GM12878 (cell line): ENCODE measurements at regions not wholly inside any gene's neighbourhood (a gene's known extent, or its start where the extent isn't known, plus 50 kb on each side); places are given as distances from the start of the nearest gene placed in this dataset.

Source experiments
- ATAC-seq: fragments of 200-7000 bp; cut with Tn5 transposase; 3 replicates; pipeline ENCODE4 v1.9.1; 2020; ENCODE audit warnings: mild to moderate bottlenecking, moderate library complexity
- BruUV-seq: library from RNA; stranded (reverse); fragments of 400-500 nt; replicated peaks from 2 replicates; lab custom pipeline; 2021; lab: Mats Ljungman, UMichigan
- CTCF ChIA-PET: fragments of 300-600 bp; sonication (Branson Sonifier 250); formaldehyde crosslinking; extraction: SDS; loops from one replicate; lab custom pipeline; 2021; ENCODE audit warnings: inconsistent platforms; lab: Yijun Ruan, JAX
- POLR2A ChIA-PET: fragments of 350-600 bp; formaldehyde crosslinking; extraction: SDS; loops from one replicate; lab custom pipeline; 2021; ENCODE audit warnings: inconsistent platforms; lab: Charles Lee
- RAD21 ChIA-PET: fragments of 300-600 bp; sonication (Branson Sonifier 250); formaldehyde crosslinking; loops from one replicate; lab custom pipeline; 2023; ENCODE audit warnings: antibody characterized with exemption; ENCODE audit not compliant: unreplicated experiment; lab: Charles Lee
- SMC1A ChIA-PET: fragments of 300-600 bp; sonication (Branson Sonifier 250); formaldehyde crosslinking; loops from one replicate; lab custom pipeline; 2023; ENCODE audit not compliant: unreplicated experiment, uncharacterized antibody; lab: Charles Lee
- DNase-seq: peaks from one replicate; pipeline ENCODE4 v3.0.0-alpha.2; 2011; ENCODE audit warnings: low read depth, low spot score
- FAIRE-seq: peaks from 3 replicates; lab custom pipeline; 2011; peaks lifted over from hg19 to GRCh38; lab: Jason Lieb, UNC
- H2AFZ ChIP-seq: 2 replicates; pipeline ENCODE4 v1.6.0; 2011; ENCODE audit warnings: low read depth, low read length, control low read depth; ENCODE audit not compliant: control insufficient read depth
- H3K27ac ChIP-seq: 2 replicates; pipeline ENCODE4 v1.5.1; 2011; ENCODE audit warnings: control low read depth; ENCODE audit not compliant: control insufficient read depth, insufficient read depth
- H3K27me3 ChIP-seq, 2 experiments: replicated peaks in 1 of 2; 2 replicates each; pipeline versions ENCODE4 v1.6.0 to v1.6.1; 2011; ENCODE audit warnings: low read length in 1 of 2; ENCODE audit not compliant: control insufficient read depth in 2 of 2, insufficient read depth in 2 of 2
- H3K36me3 ChIP-seq, 2 experiments: 2 replicates each; pipeline ENCODE4 v1.5.1; 2011; ENCODE audit warnings: low read length in 1 of 2; ENCODE audit not compliant: control insufficient read depth in 2 of 2, insufficient read depth in 2 of 2
- H3K4me1 ChIP-seq: 2 replicates; pipeline ENCODE4 v1.6.1; 2011; ENCODE audit warnings: mild to moderate bottlenecking, low read length, moderate library complexity, mixed read lengths; ENCODE audit not compliant: control insufficient read depth, insufficient read depth
- H3K4me2 ChIP-seq: 2 replicates; pipeline ENCODE4 v1.6.0; 2011; ENCODE audit warnings: control low read depth; ENCODE audit not compliant: control insufficient read depth, insufficient read depth
- H3K4me3 ChIP-seq: fragments of 200-600 bp; sonication (generic); 2 replicates; pipeline ENCODE4 v1.5.1; 2016
- H3K79me2 ChIP-seq: 2 replicates; pipeline ENCODE4 v1.6.0; 2011; ENCODE audit warnings: low read length; ENCODE audit not compliant: control insufficient read depth, insufficient read depth
- H3K9ac ChIP-seq: 2 replicates; pipeline ENCODE4 v1.8.0; 2011; ENCODE audit warnings: low read length, control low read depth, mixed read lengths; ENCODE audit not compliant: control insufficient read depth, insufficient read depth
- H3K9me3 ChIP-seq: replicated peaks from 3 replicates; pipeline ENCODE4 v1.5.1; 2011; ENCODE audit warnings: mild to moderate bottlenecking, low read length; ENCODE audit not compliant: control insufficient read depth, insufficient read depth
- H4K20me1 ChIP-seq: 2 replicates; pipeline ENCODE4 v1.6.0; 2011; ENCODE audit not compliant: control insufficient read depth, insufficient read depth
- EED ChIP-seq: sonication (generic); IDR thresholded peaks from 2 replicates; pipeline ENCODE4 v1.6.1; 2016; ENCODE audit warnings: antibody characterized with exemption, low read depth
- NFXL1 ChIP-seq: fragments of 450-650 bp; IDR thresholded peaks from 2 replicates; pipeline ENCODE4 v1.6.1; 2017; ENCODE audit warnings: antibody characterized with exemption, mild to moderate bottlenecking, borderline replicate concordance
- PAX8 ChIP-seq: fragments of 450-650 bp; IDR thresholded peaks from 2 replicates; pipeline ENCODE4 v1.6.1; 2017; ENCODE audit warnings: mild to moderate bottlenecking, moderate library complexity
- PML ChIP-seq: IDR thresholded peaks from 2 replicates; pipeline ENCODE4 v1.6.1; 2012; ENCODE audit warnings: low read length, inconsistent platforms
- RCOR1 ChIP-seq: conservative IDR thresholded peaks from 2 replicates; pipeline ENCODE4 v1.6.1; 2012; ENCODE audit warnings: low read depth, low read length, improper control_type of control experiment
- SIX5 ChIP-seq: IDR thresholded peaks from 2 replicates; pipeline ENCODE4 v1.6.1; 2011; ENCODE audit warnings: mild to moderate bottlenecking, low read depth, low read length, moderate library complexity; ENCODE audit not compliant: severe bottlenecking
- SUPT20H ChIP-seq: IDR thresholded peaks from 2 replicates; pipeline ENCODE4 v1.6.1; 2011; ENCODE audit warnings: low read depth, mild to moderate bottlenecking, low read length, moderate library complexity, borderline replicate concordance; ENCODE audit not compliant: control insufficient read depth
- SUZ12 ChIP-seq: fragments of 200-600 bp; sonication (generic); IDR thresholded peaks from one replicate; pipeline ENCODE4 v1.6.1; 2018; ENCODE audit warnings: antibody characterized with exemption, mild to moderate bottlenecking; ENCODE audit not compliant: unreplicated experiment
- ZBED1 ChIP-seq: IDR thresholded peaks from 2 replicates; pipeline ENCODE4 v1.6.1; 2016; ENCODE audit warnings: borderline replicate concordance
- WGBS: methylation state at CpG from one replicate; pipeline ENCODE4 v1.1.6; 2016; ENCODE audit warnings: low lambda C conversion rate; ENCODE audit not compliant: insufficient replicate concordance, insufficient coverage; ENCODE audit errors: missing lambda C conversion rate; 5-methylcytosine and 5-hydroxymethylcytosine counted together
- in situ Hi-C: fragments of 300-500 bp; cut with MboI; formaldehyde crosslinking; loops from 9 replicates; pipeline ENCODE4 v1.14.3; 2018; ENCODE audit warnings: mixed read lengths
- intact Hi-C: fragments of 100-400 bp; cut with micrococcal nuclease; formaldehyde crosslinking; loops from one replicate; pipeline ENCODE4 v1.14.2; 2022; ENCODE audit not compliant: unreplicated experiment
- TF ChIP-seq, protein P1 (sequence below), 3 experiments: IDR thresholded peaks in 2 of 3; conservative IDR thresholded peaks in 1 of 3; 2 replicates each; pipeline ENCODE4 v1.5.1; 2011; ENCODE audit warnings: low read depth in 3 of 3, low read length in 3 of 3, mild to moderate bottlenecking in 3 of 3, control low read depth in 2 of 3, moderate library complexity in 2 of 3, inconsistent platforms in 1 of 3, mixed read lengths in 1 of 3; ENCODE audit not compliant: control insufficient read depth in 2 of 3, insufficient read depth in 1 of 3; ENCODE audit errors: extremely low read depth in 1 of 3
- TF ChIP-seq, protein P2 (sequence below): fragments of 450-650 bp; IDR thresholded peaks from 2 replicates; pipeline ENCODE4 v1.6.1; 2016; ENCODE audit warnings: mild to moderate bottlenecking, moderate library complexity, borderline replicate concordance
- TF ChIP-seq, protein P3 (sequence below): IDR thresholded peaks from 2 replicates; pipeline ENCODE4 v1.6.1; 2012; ENCODE audit warnings: low read length, inconsistent platforms

DNA sequence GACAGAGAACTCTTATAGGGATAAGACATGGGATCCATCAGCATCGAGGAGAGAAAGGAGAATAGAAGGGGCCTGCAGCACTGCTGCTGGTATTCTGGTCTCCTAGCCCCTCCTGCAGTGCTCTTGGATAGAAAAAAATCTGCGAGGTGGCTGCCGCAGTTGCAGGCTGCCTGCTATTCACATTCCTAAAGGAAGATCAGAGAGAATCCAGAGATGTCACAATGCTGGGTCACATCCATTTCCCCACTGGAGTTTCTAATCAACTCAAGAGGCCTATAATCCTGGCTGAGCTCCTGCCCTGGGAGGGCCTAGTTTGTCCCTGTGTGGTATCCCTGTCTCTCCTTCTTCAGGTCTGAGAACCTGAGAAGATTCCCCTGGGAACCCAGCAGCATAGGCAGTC is 357.8 kb downstream of the MAFB start:
- SMC1A ChIA-PET, result no interaction called here
- no peak overlapping the region for H3K4me2 ChIP-seq
- no peak for FAIRE-seq
- H3K36me3 ChIP-seq, result no peaks in the 10 kb centered on the region
- RAD21 ChIA-PET, result no interaction called here
- intact Hi-C loops, result no loop called here
- H3K4me3 ChIP-seq, result no peak overlapping the region
- CTCF ChIA-PET, result no interaction called here
- no peaks in the 10 kb centered on the region for H3K9me3 ChIP-seq
- no peaks in the 10 kb centered on the region for H3K79me2 ChIP-seq
- POLR2A ChIA-PET, result no interaction called here
- H3K9ac ChIP-seq, result no peak overlapping the region
- H3K27ac ChIP-seq, result no peak overlapping the region
- no peaks in the 10 kb centered on the region for H3K27me3 ChIP-seq
- H2AFZ ChIP-seq, result no peak overlapping the region
- no peaks in the 10 kb centered on the region for H4K20me1 ChIP-seq
- 54% methylated on average over 3 of the region's 3 CpGs for WGBS
- ATAC-seq, result no peak
- DNase-seq, result no peak
- no TSS peak for BruUV-seq
- TF ChIP-seq SUZ12, result no peak
- no peak for TF ChIP-seq SIX5
- TF ChIP-seq, protein P1, sequence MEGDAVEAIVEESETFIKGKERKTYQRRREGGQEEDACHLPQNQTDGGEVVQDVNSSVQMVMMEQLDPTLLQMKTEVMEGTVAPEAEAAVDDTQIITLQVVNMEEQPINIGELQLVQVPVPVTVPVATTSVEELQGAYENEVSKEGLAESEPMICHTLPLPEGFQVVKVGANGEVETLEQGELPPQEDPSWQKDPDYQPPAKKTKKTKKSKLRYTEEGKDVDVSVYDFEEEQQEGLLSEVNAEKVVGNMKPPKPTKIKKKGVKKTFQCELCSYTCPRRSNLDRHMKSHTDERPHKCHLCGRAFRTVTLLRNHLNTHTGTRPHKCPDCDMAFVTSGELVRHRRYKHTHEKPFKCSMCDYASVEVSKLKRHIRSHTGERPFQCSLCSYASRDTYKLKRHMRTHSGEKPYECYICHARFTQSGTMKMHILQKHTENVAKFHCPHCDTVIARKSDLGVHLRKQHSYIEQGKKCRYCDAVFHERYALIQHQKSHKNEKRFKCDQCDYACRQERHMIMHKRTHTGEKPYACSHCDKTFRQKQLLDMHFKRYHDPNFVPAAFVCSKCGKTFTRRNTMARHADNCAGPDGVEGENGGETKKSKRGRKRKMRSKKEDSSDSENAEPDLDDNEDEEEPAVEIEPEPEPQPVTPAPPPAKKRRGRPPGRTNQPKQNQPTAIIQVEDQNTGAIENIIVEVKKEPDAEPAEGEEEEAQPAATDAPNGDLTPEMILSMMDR (IDR thresholded peaks at IDR 0.05 in 2 of 3, conservative IDR thresholded peaks at IDR 0.05 in 1 of 3; ENCODE audit: control insufficient read depth in 2 of 3, extremely low read depth in 1 of 3, insufficient read depth in 1 of 3, low read depth in 3 of 3, low read length in 3 of 3), result no peak
- no peak for TF ChIP-seq ZBED1
- no peak for TF ChIP-seq PML
- TF ChIP-seq SUPT20H, result no peak
- TF ChIP-seq, protein P2, sequence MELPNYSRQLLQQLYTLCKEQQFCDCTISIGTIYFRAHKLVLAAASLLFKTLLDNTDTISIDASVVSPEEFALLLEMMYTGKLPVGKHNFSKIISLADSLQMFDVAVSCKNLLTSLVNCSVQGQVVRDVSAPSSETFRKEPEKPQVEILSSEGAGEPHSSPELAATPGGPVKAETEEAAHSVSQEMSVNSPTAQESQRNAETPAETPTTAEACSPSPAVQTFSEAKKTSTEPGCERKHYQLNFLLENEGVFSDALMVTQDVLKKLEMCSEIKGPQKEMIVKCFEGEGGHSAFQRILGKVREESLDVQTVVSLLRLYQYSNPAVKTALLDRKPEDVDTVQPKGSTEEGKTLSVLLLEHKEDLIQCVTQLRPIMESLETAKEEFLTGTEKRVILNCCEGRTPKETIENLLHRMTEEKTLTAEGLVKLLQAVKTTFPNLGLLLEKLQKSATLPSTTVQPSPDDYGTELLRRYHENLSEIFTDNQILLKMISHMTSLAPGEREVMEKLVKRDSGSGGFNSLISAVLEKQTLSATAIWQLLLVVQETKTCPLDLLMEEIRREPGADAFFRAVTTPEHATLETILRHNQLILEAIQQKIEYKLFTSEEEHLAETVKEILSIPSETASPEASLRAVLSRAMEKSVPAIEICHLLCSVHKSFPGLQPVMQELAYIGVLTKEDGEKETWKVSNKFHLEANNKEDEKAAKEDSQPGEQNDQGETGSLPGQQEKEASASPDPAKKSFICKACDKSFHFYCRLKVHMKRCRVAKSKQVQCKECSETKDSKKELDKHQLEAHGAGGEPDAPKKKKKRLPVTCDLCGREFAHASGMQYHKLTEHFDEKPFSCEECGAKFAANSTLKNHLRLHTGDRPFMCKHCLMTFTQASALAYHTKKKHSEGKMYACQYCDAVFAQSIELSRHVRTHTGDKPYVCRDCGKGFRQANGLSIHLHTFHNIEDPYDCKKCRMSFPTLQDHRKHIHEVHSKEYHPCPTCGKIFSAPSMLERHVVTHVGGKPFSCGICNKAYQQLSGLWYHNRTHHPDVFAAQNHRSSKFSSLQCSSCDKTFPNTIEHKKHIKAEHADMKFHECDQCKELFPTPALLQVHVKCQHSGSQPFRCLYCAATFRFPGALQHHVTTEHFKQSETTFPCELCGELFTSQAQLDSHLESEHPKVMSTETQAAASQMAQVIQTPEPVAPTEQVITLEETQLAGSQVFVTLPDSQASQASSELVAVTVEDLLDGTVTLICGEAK, result no peak
- TF ChIP-seq, protein P3, sequence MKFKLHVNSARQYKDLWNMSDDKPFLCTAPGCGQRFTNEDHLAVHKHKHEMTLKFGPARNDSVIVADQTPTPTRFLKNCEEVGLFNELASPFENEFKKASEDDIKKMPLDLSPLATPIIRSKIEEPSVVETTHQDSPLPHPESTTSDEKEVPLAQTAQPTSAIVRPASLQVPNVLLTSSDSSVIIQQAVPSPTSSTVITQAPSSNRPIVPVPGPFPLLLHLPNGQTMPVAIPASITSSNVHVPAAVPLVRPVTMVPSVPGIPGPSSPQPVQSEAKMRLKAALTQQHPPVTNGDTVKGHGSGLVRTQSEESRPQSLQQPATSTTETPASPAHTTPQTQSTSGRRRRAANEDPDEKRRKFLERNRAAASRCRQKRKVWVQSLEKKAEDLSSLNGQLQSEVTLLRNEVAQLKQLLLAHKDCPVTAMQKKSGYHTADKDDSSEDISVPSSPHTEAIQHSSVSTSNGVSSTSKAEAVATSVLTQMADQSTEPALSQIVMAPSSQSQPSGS, result no peak
- no peak for TF ChIP-seq EED
- TF ChIP-seq NFXL1, result no peak
- TF ChIP-seq PAX8, result no peak
- TF ChIP-seq RCOR1, result no peak
- TF ChIP-seq, all 136 proteins: peak for 0
- in situ Hi-C loops, result no loop called here
- H3K4me1 ChIP-seq, result no peaks in the 10 kb centered on the region
